ENCODE measurements at regions not wholly inside any gene's neighbourhood (a gene's known extent, or its start where the extent isn't known, plus 50 kb on each side); places are given as distances from the start of the nearest gene placed in this dataset.
"Not testable (repeated sequence)": the region's sequence is repeated elsewhere in the genome, so short reads cannot be mapped to it uniquely, and the experiment has no call there.

GRCh38 chr15:20192982-20193929 is 348.3 kb downstream of the GOLGA6L6 start:
- H3K36me3 ChIP-seq; intact Hi-C loops (cut with DNase I); H3K27me3 ChIP-seq; H3K27ac ChIP-seq; H3K4me1 ChIP-seq; H3K4me3 ChIP-seq: not testable (repeated sequence)
- ATAC-seq: peak in 7 of 8 donors; percentile 75 to 95 (median 89)
- peak; percentile 31 to 37 for DNase-seq
- 46 to 48% methylated on average over 15 of the region's 16 CpGs for WGBS, 2 donors
- H3K9me3 ChIP-seq: peaks cover 0 to 37% (median 6%) of the 10 kb centered on the region in 11 donors
- TF ChIP-seq CTCF (IDR thresholded peaks at IDR 0.05): peak; percentile 4 to 71 (median 61)

GRCh38 chr15:20191508-20192125 is 350.0 kb downstream of the GOLGA6L6 start:
- H3K9me3 ChIP-seq: peaks cover 0 to 23% (median 5%) of the 10 kb centered on the region in 11 donors
- H3K4me1 ChIP-seq; intact Hi-C loops (cut with DNase I); ATAC-seq; H3K27ac ChIP-seq; H3K36me3 ChIP-seq; H3K4me3 ChIP-seq; DNase-seq: not testable (repeated sequence)
- WGBS, 2 donors: 64 to 70% methylated on average over 6 of the region's 6 CpGs
- peaks cover 0 to 14% (median 4%) of the 10 kb centered on the region in 7 donors for H3K27me3 ChIP-seq

- H3K4me1 ChIP-seq; DNase-seq; H3K27ac ChIP-seq; H3K9me3 ChIP-seq; H3K36me3 ChIP-seq; intact Hi-C loops (cut with DNase I); H3K4me3 ChIP-seq: not testable (repeated sequence)
- peaks cover 0 to 14% (median 4%) of the 10 kb centered on the region in 7 donors for H3K27me3 ChIP-seq
- peak in 1 of 8 donors; percentile 15 for ATAC-seq
- 33 to 41% methylated on average over 4 of the region's 4 CpGs for WGBS, 2 donors
Measured at GRCh38 chr15:20188611-20189010, 353.0 kb downstream of the GOLGA6L6 start.

- H3K36me3 ChIP-seq; intact Hi-C loops (cut with DNase I); H3K4me3 ChIP-seq; H3K9me3 ChIP-seq; H3K4me1 ChIP-seq; DNase-seq; H3K27ac ChIP-seq: not testable (repeated sequence)
- ATAC-seq: peak in 2 of 8 donors; percentile 10 to 37
- peaks cover 0 to 14% (median 4%) of the 10 kb centered on the region in 7 donors for H3K27me3 ChIP-seq
- 54 to 56% methylated on average over 1 of the region's 1 CpG for WGBS, 2 donors
Measured at GRCh38 chr15:20187370-20188355, 353.9 kb downstream of the GOLGA6L6 start.

GRCh38 chr15:20184879-20185278 is 356.7 kb downstream of the GOLGA6L6 start:
- H3K9me3 ChIP-seq; ATAC-seq; DNase-seq; intact Hi-C loops (cut with DNase I); H3K4me1 ChIP-seq; H3K36me3 ChIP-seq; H3K27ac ChIP-seq; H3K4me3 ChIP-seq: not testable (repeated sequence)
- 82% methylated on average over 6 of the region's 13 CpGs for WGBS, 2 donors
- H3K27me3 ChIP-seq: peaks cover 0 to 14% (median 0%) of the 10 kb centered on the region in 7 donors

GRCh38 chr15:20168221-20168620 is 373.4 kb downstream of the GOLGA6L6 start:
- intact Hi-C loops (cut with DNase I); H3K27me3 ChIP-seq; ATAC-seq; H3K27ac ChIP-seq; H3K9me3 ChIP-seq; H3K4me1 ChIP-seq; H3K4me3 ChIP-seq; H3K36me3 ChIP-seq; DNase-seq: not testable (repeated sequence)
- 61 to 65% methylated on average over 26 to 28 of the region's 33 CpGs for WGBS, 2 donors

GRCh38 chr15:20153528-20153927 is 388.1 kb downstream of the GOLGA6L6 start:
- not testable (repeated sequence) for H3K4me3 ChIP-seq, DNase-seq
- 78% methylated on average over 6 to 7 of the region's 9 CpGs for WGBS, 2 donors

GRCh38 chr15:20148679-20149078 is 392.9 kb downstream of the GOLGA6L6 start:
- H3K4me3 ChIP-seq; H3K36me3 ChIP-seq; H3K27me3 ChIP-seq; ATAC-seq; H3K27ac ChIP-seq; intact Hi-C loops (cut with DNase I); H3K4me1 ChIP-seq; DNase-seq; H3K9me3 ChIP-seq: not testable (repeated sequence)
- WGBS, 2 donors: 86 to 93% methylated on average over 9 of the region's 14 CpGs

More at GRCh38 chr15:20153528-20153927, 388.1 kb downstream of the GOLGA6L6 start:
- intact Hi-C loops (cut with DNase I); H3K9me3 ChIP-seq; H3K27ac ChIP-seq; ATAC-seq; H3K4me1 ChIP-seq; H3K36me3 ChIP-seq; H3K27me3 ChIP-seq: not testable (repeated sequence)

- ATAC-seq; DNase-seq; H3K36me3 ChIP-seq; intact Hi-C loops (cut with DNase I); H3K27me3 ChIP-seq; H3K9me3 ChIP-seq; H3K4me3 ChIP-seq; H3K27ac ChIP-seq; H3K4me1 ChIP-seq: not testable (repeated sequence)
- WGBS, 2 donors: 84 to 86% methylated on average over 28 to 55 of the region's 73 CpGs
Measured at GRCh38 chr15:20148008-20148407, 393.6 kb downstream of the GOLGA6L6 start.
